ENCODE measurements at regions not wholly inside any gene's neighbourhood (a gene's known extent, or its start where the extent isn't known, plus 50 kb on each side); places are given as distances from the start of the nearest gene placed in this dataset.
A peak's percentile ranks its signal among the peaks of the same experiment; 100 is the strongest.

DNA sequence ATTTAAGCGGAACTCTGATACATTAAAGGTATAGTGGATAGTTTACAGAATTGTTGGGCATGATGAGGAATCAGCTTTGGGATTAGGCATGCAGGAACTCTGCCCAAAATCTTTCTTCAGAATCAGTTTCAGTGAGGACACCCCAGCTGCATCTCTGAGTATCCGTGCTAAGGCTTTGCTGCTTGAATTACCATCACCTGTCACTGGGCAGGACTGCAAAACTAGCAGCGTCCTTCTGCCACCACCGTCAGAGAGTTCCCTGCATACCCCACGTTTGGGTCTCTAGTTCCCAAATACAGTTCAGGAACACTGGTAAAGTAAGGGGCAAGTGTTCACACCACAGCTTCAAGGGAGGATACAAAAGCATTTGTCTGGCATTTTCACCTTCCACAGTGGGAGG is 164.6 kb upstream of the ARHGEF26 start:
- H3K9me3 ChIP-seq (ENCODE audit: control insufficient read depth, insufficient read depth, low read depth, low read length): no peaks in the 10 kb centered on the region
- CTCF ChIA-PET: no interaction called here
- POLR2A ChIA-PET: no interaction called here

DNA sequence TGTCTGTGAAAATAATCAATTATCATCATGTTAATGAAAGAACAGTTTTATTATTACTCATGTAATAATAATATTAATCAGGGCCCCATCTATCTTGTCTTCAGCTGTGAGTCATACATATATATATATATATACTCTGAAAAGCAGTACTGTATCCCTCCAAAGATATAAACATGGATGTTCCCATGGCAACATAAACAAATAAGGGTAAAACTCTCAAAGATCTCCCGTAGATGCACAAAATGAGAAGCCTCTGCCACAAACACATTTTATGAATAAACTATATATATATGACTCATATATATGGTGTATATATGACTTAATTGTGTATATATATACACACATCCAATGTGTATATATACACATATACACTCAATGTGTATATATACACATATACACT is 163.8 kb upstream of the ARHGEF26 start:
- Histone ChIP-seq H3K4me1 (ENCODE audit: control insufficient read depth, insufficient read depth, low read length) (no peaks in the 10 kb centered on the region), H3K36me3 (ENCODE audit: control insufficient read depth in 2 of 2, insufficient read depth in 1 of 2, low read length in 2 of 2) (no peaks in the 10 kb centered on the region), H3K4me3 (ENCODE audit: low read depth, low read length) (no peak overlapping the region), H3K9me3 (ENCODE audit: control insufficient read depth, insufficient read depth, low read depth, low read length) (no peaks in the 10 kb centered on the region), H3K27ac (ENCODE audit: extremely low read depth, low read depth, low read length) (no peak overlapping the region)
- TF ChIP-seq ZNF560 (tag by site-specific recombination; IDR thresholded peaks at IDR 0.05; ENCODE audit: borderline replicate concordance) (no peak), OVOL3 (tag by site-specific recombination; IDR thresholded peaks at IDR 0.05) (no peak), TRIM28 (IDR thresholded peaks at IDR 0.05; ENCODE audit: borderline replicate concordance, low read length) (no peak), ZNF473 (tag by site-specific recombination; IDR thresholded peaks at IDR 0.05) (no peak), ZNF404 (tag by site-specific recombination; IDR thresholded peaks at IDR 0.05) (no peak), ZNF624 (tag by site-specific recombination; IDR thresholded peaks at IDR 0.05) (no peak), ZNF549 (tag by site-specific recombination; IDR thresholded peaks at IDR 0.05) (no peak)
- TF ChIP-seq, protein P1, sequence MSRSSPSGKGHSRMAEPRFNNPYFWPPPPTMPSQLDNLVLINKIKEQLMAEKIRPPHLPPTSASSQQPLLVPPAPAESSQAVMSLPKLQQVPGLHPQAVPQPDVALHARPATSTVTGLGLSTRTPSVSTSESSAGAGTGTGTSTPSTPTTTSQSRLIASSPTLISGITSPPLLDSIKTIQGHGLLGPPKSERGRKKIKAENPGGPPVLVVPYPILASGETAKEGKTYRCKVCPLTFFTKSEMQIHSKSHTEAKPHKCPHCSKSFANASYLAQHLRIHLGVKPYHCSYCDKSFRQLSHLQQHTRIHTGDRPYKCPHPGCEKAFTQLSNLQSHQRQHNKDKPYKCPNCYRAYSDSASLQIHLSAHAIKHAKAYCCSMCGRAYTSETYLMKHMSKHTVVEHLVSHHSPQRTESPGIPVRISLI (tag by site-specific recombination; IDR thresholded peaks at IDR 0.05): no peak
- ChIA-PET POLR2A (no interaction called here), CTCF (no interaction called here)

More for the DNA sequence above, 164.6 kb upstream of the ARHGEF26 start:
- Histone ChIP-seq H3K4me1 (ENCODE audit: control insufficient read depth, insufficient read depth, low read length) (no peaks in the 10 kb centered on the region), H3K36me3 (ENCODE audit: control insufficient read depth in 2 of 2, insufficient read depth in 1 of 2, low read length in 2 of 2) (no peaks in the 10 kb centered on the region), H3K4me3 (ENCODE audit: low read depth, low read length) (no peak overlapping the region), H3K27ac (ENCODE audit: extremely low read depth, low read depth, low read length) (no peak overlapping the region)
- TF ChIP-seq ZNF341 (tag by site-specific recombination; IDR thresholded peaks at IDR 0.05; ENCODE audit: low read depth) (peak; percentile 61; the same call in 1 of the 2 replicates), ZNF701 (tag by site-specific recombination; IDR thresholded peaks at IDR 0.05) (no peak)

DNA sequence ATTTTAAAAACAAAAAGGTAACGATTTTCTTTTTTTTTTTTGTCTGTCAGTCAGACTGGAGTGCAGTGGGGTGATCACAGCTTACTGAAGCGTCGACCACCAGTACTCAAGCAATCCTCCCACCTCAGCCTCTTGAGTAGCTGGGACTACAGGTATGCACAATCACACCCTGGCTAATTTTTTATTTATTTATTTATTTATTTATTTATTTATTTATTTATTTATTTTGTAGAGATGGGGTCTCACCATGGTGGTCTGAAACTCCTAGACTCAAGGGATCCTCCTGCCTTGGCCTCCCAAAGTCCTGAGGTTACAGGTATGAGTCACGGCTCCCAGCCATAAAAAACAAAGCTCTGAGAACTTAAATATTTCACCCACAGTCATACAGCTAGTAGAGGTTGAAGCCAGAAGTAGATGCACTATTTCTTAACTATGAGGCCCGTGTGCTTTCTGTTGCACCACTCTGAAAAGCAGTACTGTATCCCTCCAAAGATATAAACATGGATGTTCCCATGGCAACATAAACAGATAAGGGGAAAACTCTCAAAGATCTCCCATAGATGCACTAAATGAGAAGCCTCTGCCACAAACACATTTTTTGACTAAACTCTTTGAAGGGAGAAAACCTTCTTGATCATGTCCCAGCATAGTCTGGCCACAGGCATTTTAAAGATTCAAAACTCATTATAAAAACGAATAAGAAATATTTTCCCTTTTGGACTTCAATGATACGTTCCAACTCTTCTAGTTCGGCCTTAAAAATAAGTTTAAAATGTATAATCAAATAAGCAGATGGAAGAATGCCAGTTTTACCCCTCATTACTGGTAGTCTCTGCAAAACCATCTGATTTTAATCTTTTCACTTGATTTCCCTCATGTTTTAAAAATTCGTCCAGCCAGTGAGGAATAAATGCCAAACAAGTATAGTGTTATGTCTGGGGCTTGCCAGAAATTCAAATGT is 162.3 kb upstream of the ARHGEF26 start:
- Histone ChIP-seq H3K9me3 (ENCODE audit: control insufficient read depth, insufficient read depth, low read depth, low read length) (no peaks in the 10 kb centered on the region), H3K36me3 (ENCODE audit: control insufficient read depth in 2 of 2, insufficient read depth in 1 of 2, low read length in 2 of 2) (no peaks in the 10 kb centered on the region), H3K4me1 (ENCODE audit: control insufficient read depth, insufficient read depth, low read length) (no peaks in the 10 kb centered on the region), H3K4me3 (ENCODE audit: low read depth, low read length) (no peak overlapping the region), H3K27ac (ENCODE audit: extremely low read depth, low read depth, low read length) (no peak overlapping the region)
- ChIA-PET POLR2A (no interaction called here), CTCF (no interaction called here)
- TF ChIP-seq ZNF184 (tag by site-specific recombination; IDR thresholded peaks at IDR 0.05) (no peak), ZNF76 (tag by site-specific recombination; IDR thresholded peaks at IDR 0.05; ENCODE audit: borderline replicate concordance, low read depth) (no peak), ZNF501 (tag by site-specific recombination; IDR thresholded peaks at IDR 0.05) (no peak), IKZF3 (tag by site-specific recombination; IDR thresholded peaks at IDR 0.05) (no peak), ZNF629 (tag by site-specific recombination; IDR thresholded peaks at IDR 0.05) (0 out of 2 replicates have a peak, but pooled peaks have one; percentile 17), ZNF426 (tag by site-specific recombination; IDR thresholded peaks at IDR 0.05) (peak; percentile 75), ZNF792 (tag by site-specific recombination; IDR thresholded peaks at IDR 0.05) (no peak), ZNF621 (tag by site-specific recombination; IDR thresholded peaks at IDR 0.05) (no peak), REPIN1 (tag by site-specific recombination; IDR thresholded peaks at IDR 0.05; ENCODE audit: low read depth) (no peak), ZNF214 (tag by site-specific recombination; IDR thresholded peaks at IDR 0.05; ENCODE audit: borderline replicate concordance) (no peak), ZNF140 (tag by site-specific recombination; IDR thresholded peaks at IDR 0.05) (peak; percentile 68; the same call in 1 of the 2 replicates), ZNF654 (tag by site-specific recombination; IDR thresholded peaks at IDR 0.05; ENCODE audit: low read depth) (peak; percentile 25; the same call in 1 of the 2 replicates), ZNF354C (tag by site-specific recombination; IDR thresholded peaks at IDR 0.05; ENCODE audit: borderline replicate concordance, low read depth) (no peak)
- TF ChIP-seq, protein P2, sequence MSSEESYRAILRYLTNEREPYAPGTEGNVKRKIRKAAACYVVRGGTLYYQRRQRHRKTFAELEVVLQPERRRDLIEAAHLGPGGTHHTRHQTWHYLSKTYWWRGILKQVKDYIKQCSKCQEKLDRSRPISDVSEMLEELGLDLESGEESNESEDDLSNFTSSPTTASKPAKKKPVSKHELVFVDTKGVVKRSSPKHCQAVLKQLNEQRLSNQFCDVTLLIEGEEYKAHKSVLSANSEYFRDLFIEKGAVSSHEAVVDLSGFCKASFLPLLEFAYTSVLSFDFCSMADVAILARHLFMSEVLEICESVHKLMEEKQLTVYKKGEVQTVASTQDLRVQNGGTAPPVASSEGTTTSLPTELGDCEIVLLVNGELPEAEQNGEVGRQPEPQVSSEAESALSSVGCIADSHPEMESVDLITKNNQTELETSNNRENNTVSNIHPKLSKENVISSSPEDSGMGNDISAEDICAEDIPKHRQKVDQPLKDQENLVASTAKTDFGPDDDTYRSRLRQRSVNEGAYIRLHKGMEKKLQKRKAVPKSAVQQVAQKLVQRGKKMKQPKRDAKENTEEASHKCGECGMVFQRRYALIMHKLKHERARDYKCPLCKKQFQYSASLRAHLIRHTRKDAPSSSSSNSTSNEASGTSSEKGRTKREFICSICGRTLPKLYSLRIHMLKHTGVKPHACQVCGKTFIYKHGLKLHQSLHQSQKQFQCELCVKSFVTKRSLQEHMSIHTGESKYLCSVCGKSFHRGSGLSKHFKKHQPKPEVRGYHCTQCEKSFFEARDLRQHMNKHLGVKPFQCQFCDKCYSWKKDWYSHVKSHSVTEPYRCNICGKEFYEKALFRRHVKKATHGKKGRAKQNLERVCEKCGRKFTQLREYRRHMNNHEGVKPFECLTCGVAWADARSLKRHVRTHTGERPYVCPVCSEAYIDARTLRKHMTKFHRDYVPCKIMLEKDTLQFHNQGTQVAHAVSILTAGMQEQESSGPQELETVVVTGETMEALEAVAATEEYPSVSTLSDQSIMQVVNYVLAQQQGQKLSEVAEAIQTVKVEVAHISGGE (tag by site-specific recombination; conservative IDR thresholded peaks at IDR 0.05; ENCODE audit: low read depth): peak; percentile 74

Data from HEK293 (cell line).